A673 (cell line): ENCODE measurements at regions not wholly inside any gene's neighbourhood (a gene's known extent, or its start where the extent isn't known, plus 50 kb on each side); places are given as distances from the start of the nearest gene placed in this dataset.

Source experiments
- CTCF ChIP-seq: fragments of 300-800, 200-600 bp; sonication (generic); conservative IDR thresholded peaks from 2 replicates; pipeline ENCODE4 v1.5.1; 2017; ENCODE audit warnings: low read depth, mild to moderate bottlenecking, antibody characterized with exemption, low read length, moderate library complexity, mixed read lengths
- EZH2 ChIP-seq: fragments of 200-600 bp; sonication (generic); IDR thresholded peaks from 2 replicates; pipeline ENCODE4 v1.6.1; 2017; ENCODE audit warnings: borderline replicate concordance, low read depth, mild to moderate bottlenecking, mixed read lengths, antibody characterized with exemption, low read length; ENCODE audit not compliant: poor library complexity, severe bottlenecking

- no peak for TF ChIP-seq CTCF
- no peak for TF ChIP-seq EZH2
These were observed 126.4 kb upstream of the SLC45A1 start for GRCh38 chr1:8191474-8191873.
